B cell (primary cell): ENCODE measurements at regions not wholly inside any gene's neighbourhood (a gene's known extent, or its start where the extent isn't known, plus 50 kb on each side); places are given as distances from the start of the nearest gene placed in this dataset.

Source experiments
- ATAC-seq: fragments of 200-7000 bp; cut with Tn5 transposase; one replicate; pipeline ENCODE4 v1.10.0; 2021; ENCODE audit warnings: low read depth, mild to moderate bottlenecking, moderate number of reproducible peaks, moderate library complexity
- CTCF ChIA-PET: fragments of 350-600 bp; sonication (Branson Sonifier 250); formaldehyde crosslinking; loops from one replicate; lab custom pipeline; 2021; ENCODE audit warnings: antibody characterized with exemption, inconsistent platforms; lab: Charles Lee
- POLR2A ChIA-PET: fragments of 350-600 bp; sonication (Branson Sonifier 250); formaldehyde crosslinking; loops from one replicate; lab custom pipeline; 2021; ENCODE audit warnings: antibody characterized with exemption; lab: Charles Lee
- DNase-seq: peaks from one replicate; pipeline ENCODE4 v3.0.0; 2013
- H2AFZ ChIP-seq: 2 replicates; pipeline ENCODE4 v1.6.1; 2012; ENCODE audit warnings: mild to moderate bottlenecking, low read depth, low read length; ENCODE audit not compliant: insufficient read depth, poor library complexity, severe bottlenecking
- H3K27ac ChIP-seq, 2 donors: 1 replicate in 1 of 2; 2 replicates in 1 of 2; pipeline ENCODE4 v1.5.1; 2012 to 2013; ENCODE audit warnings: low read length in 2 of 2, mild to moderate bottlenecking in 2 of 2, moderate library complexity in 1 of 2
- H3K27me3 ChIP-seq, 4 experiments: fragments of 200-600 bp in 1 of 4; sonication (generic) in 1 of 4; replicated peaks in 1 of 4; 1 replicate in 2 of 4; 2 replicates in 2 of 4; pipeline versions ENCODE4 v1.6.1 to v1.7.0; 2013 to 2016; ENCODE audit warnings: low read length in 3 of 4, mild to moderate bottlenecking in 2 of 4, mixed read lengths in 1 of 4, moderate library complexity in 1 of 4; ENCODE audit not compliant: insufficient read depth in 4 of 4, control insufficient read depth in 3 of 4; ENCODE audit errors: control extremely low read depth in 1 of 4
- H3K36me3 ChIP-seq, 2 experiments: replicated peaks in 1 of 2; 1 replicate in 1 of 2; 2 replicates in 1 of 2; pipeline versions ENCODE4 v1.6.1 to v1.7.1; 2013; ENCODE audit warnings: low read length in 1 of 2; ENCODE audit not compliant: insufficient read depth in 2 of 2, control insufficient read depth in 1 of 2; ENCODE audit errors: control extremely low read depth in 1 of 2, extremely low read depth in 1 of 2
- H3K4me1 ChIP-seq, 2 donors: fragments of 200-600 bp in 1 of 2; sonication (generic) in 1 of 2; 1 replicate in 1 of 2; 2 replicates in 1 of 2; pipeline versions ENCODE4 v1.5.1 to v1.6.1; 2013 to 2017; ENCODE audit warnings: low read length in 2 of 2; ENCODE audit not compliant: control insufficient read depth in 2 of 2, insufficient read depth in 2 of 2
- H3K4me2 ChIP-seq: replicated peaks from 2 replicates; pipeline ENCODE3; 2012; ENCODE audit warnings: mild to moderate bottlenecking, low read depth, low read length; ENCODE audit not compliant: poor library complexity, severe bottlenecking
- H3K4me3 ChIP-seq, 5 experiments: fragments of 200-600 bp in 1 of 5; sonication (generic) in 1 of 5; 1 replicate in 3 of 5; 2 replicates in 2 of 5; pipeline versions ENCODE4 v1.5.1 to v1.7.0; 2011 to 2016; ENCODE audit warnings: low read length in 4 of 5, mild to moderate bottlenecking in 4 of 5, low read depth in 2 of 5, control low read depth in 1 of 5, moderate library complexity in 1 of 5; ENCODE audit not compliant: insufficient read depth in 1 of 5; ENCODE audit errors: control extremely low read depth in 1 of 5, extremely low read depth in 1 of 5
- H3K79me2 ChIP-seq: fragments of 200-600 bp; sonication (generic); one replicate; pipeline ENCODE4 v1.6.0; 2016; ENCODE audit warnings: low read length; ENCODE audit not compliant: control insufficient read depth, insufficient read depth
- H3K9ac ChIP-seq: fragments of 200-600 bp; sonication (generic); 2 replicates; pipeline ENCODE4 v1.6.1; 2017; ENCODE audit warnings: mild to moderate bottlenecking, low read length, moderate library complexity
- H3K9me3 ChIP-seq, 3 donors: one replicate each; pipeline versions ENCODE4 v1.6.1 to v1.7.1; 2013; ENCODE audit warnings: low read length in 2 of 3; ENCODE audit not compliant: control insufficient read depth in 2 of 3, insufficient read depth in 1 of 3; ENCODE audit errors: control extremely low read depth in 1 of 3
- H4K20me1 ChIP-seq: 2 replicates; pipeline ENCODE4 v1.6.0; 2012; ENCODE audit warnings: mild to moderate bottlenecking, low read length; ENCODE audit not compliant: insufficient read depth, control insufficient read depth, poor library complexity, severe bottlenecking
- H3K27ac Mint-ChIP-seq: one replicate; pipeline ENCODE4 v1.8.0; 2021; ENCODE audit warnings: mixed read lengths
- H3K27me3 Mint-ChIP-seq: one replicate; pipeline ENCODE4 v1.8.0; 2021; ENCODE audit warnings: mixed read lengths
- H3K4me1 Mint-ChIP-seq: one replicate; pipeline ENCODE4 v1.8.0; 2021; ENCODE audit warnings: mixed read lengths
- H3K4me3 Mint-ChIP-seq: one replicate; pipeline ENCODE4 v1.8.0; 2021; ENCODE audit warnings: mixed read lengths
- H3K9me3 Mint-ChIP-seq: one replicate; pipeline ENCODE4 v1.8.0; 2022; ENCODE audit warnings: mixed read lengths; ENCODE audit not compliant: insufficient read depth
- EZH2 ChIP-seq: IDR thresholded peaks from 2 replicates; pipeline ENCODE4 v1.6.1; 2012; ENCODE audit warnings: borderline replicate concordance, low read depth, mild to moderate bottlenecking, moderate library complexity, low read length; ENCODE audit not compliant: insufficient read depth, poor library complexity, severe bottlenecking
- WGBS: methylation state at CpG from one replicate; pipeline ENCODE4 v1.1.5; 2013; ENCODE audit warnings: missing lambda C conversion rate; ENCODE audit not compliant: insufficient coverage; 5-methylcytosine and 5-hydroxymethylcytosine counted together
- intact Hi-C: fragments of 100-400 bp; cut with micrococcal nuclease; formaldehyde crosslinking; loops from one replicate; pipeline ENCODE4 v1.10.0; 2022
- TF ChIP-seq, protein P1 (sequence below): fragments of 200-600 bp; IDR thresholded peaks from one replicate; pipeline ENCODE4 v1.8.0; 2022; ENCODE audit warnings: antibody characterized with exemption, mild to moderate bottlenecking

DNA sequence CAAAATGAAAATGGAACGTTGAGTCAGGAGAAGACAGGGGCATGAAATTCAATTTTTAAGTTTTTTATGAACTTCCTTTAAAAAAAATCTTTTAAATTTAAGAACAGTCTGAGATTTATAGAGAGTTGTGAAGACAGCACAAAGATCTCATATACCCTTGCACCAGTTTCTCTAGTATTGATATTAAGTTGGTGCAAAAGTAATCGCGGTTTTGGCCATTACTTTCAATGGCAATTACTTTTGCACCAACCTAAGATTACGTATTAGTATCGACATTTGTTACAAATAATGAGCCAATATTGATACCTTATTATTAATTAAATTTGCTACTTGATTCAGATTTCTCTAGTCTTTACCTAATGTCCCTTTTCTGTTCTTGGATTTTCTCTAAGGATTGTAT lies 684.4 kb upstream of the CDH8 start:
- ChIA-PET CTCF (no interaction called here), POLR2A (no interaction called here)
- H3K4me3 Mint-ChIP-seq, result no peak overlapping the region
- WGBS, result no CpG with 5 or more reads among the region's 5 CpGs
- peaks cover 0 to 10% (median 2%) of the 10 kb centered on the region in 3 donors for H3K9me3 ChIP-seq
- H3K4me3 ChIP-seq, result no peak overlapping the region
- H2AFZ ChIP-seq, result no peak overlapping the region
- no peaks in the 10 kb centered on the region for H3K4me1 ChIP-seq
- no peak overlapping the region for H3K4me2 ChIP-seq
- intact Hi-C loops, result no loop called here
- H3K4me1 Mint-ChIP-seq, result no peaks in the 10 kb centered on the region
- ATAC-seq, result no peak
- no peak for TF ChIP-seq EZH2
- TF ChIP-seq, protein P1, sequence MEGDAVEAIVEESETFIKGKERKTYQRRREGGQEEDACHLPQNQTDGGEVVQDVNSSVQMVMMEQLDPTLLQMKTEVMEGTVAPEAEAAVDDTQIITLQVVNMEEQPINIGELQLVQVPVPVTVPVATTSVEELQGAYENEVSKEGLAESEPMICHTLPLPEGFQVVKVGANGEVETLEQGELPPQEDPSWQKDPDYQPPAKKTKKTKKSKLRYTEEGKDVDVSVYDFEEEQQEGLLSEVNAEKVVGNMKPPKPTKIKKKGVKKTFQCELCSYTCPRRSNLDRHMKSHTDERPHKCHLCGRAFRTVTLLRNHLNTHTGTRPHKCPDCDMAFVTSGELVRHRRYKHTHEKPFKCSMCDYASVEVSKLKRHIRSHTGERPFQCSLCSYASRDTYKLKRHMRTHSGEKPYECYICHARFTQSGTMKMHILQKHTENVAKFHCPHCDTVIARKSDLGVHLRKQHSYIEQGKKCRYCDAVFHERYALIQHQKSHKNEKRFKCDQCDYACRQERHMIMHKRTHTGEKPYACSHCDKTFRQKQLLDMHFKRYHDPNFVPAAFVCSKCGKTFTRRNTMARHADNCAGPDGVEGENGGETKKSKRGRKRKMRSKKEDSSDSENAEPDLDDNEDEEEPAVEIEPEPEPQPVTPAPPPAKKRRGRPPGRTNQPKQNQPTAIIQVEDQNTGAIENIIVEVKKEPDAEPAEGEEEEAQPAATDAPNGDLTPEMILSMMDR, result no peak
- no peaks in the 10 kb centered on the region for H3K27me3 Mint-ChIP-seq
- no peaks in the 10 kb centered on the region for H3K36me3 ChIP-seq
- no peaks in the 10 kb centered on the region for H3K79me2 ChIP-seq
- peaks cover 7% of the 10 kb centered on the region for H3K9me3 Mint-ChIP-seq
- H3K27me3 ChIP-seq, result no peaks in the 10 kb centered on the region
- H3K27ac Mint-ChIP-seq, result no peak overlapping the region
- no peaks in the 10 kb centered on the region for H4K20me1 ChIP-seq
- no peak overlapping the region for H3K9ac ChIP-seq
- no peak overlapping the region for H3K27ac ChIP-seq
- no peak for DNase-seq

DNA sequence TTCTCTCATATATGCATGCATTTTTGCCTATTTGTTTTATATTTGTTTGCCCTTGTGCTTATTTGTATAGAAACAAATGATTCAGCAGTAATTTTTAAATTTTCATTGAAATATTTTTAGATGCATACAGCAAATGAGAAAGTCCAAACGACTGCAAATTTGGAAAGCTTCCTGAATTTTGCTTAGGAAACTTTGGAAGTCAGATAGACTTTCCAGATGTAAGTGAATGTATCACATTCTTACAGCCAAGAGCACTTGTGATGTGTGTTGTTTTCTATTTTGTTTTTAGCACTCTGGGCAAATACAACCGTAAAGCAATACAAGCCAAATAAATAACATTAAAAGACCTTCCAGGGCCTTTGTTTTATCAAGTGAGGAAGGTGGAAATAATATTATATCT lies 680.8 kb upstream of the CDH8 start:
- ChIA-PET POLR2A (no interaction called here), CTCF (no interaction called here)
- no peak overlapping the region for H3K4me3 ChIP-seq
- no peaks in the 10 kb centered on the region for H3K4me1 Mint-ChIP-seq
- no peaks in the 10 kb centered on the region for H3K27me3 Mint-ChIP-seq
- intact Hi-C loops, result no loop called here
- DNase-seq, result no peak
- peaks cover 0 to 2% (median 0%) of the 10 kb centered on the region in 3 donors for H3K9me3 ChIP-seq
- no peak for TF ChIP-seq EZH2
- TF ChIP-seq, protein P1, result no peak
- no peaks in the 10 kb centered on the region for H3K36me3 ChIP-seq
- peaks cover 9% of the 10 kb centered on the region for H3K9me3 Mint-ChIP-seq
- no peak overlapping the region for H3K27ac Mint-ChIP-seq
- no peak overlapping the region for H3K4me2 ChIP-seq
- H3K9ac ChIP-seq, result no peak overlapping the region
- WGBS, result no CpG with 5 or more reads among the region's 2 CpGs
- H3K4me1 ChIP-seq, result no peaks in the 10 kb centered on the region
- no peaks in the 10 kb centered on the region for H3K27me3 ChIP-seq
- no peak overlapping the region for H3K4me3 Mint-ChIP-seq
- no peaks in the 10 kb centered on the region for H3K79me2 ChIP-seq
- H4K20me1 ChIP-seq, result no peaks in the 10 kb centered on the region
- no peak overlapping the region for H2AFZ ChIP-seq
- no peak for ATAC-seq
- no peak overlapping the region for H3K27ac ChIP-seq
